ENCODE measurements at regions not wholly inside any gene's neighbourhood (a gene's known extent, or its start where the extent isn't known, plus 50 kb on each side); places are given as distances from the start of the nearest gene placed in this dataset.

GRCh38 chr15:95563634-95564033 is 766.9 kb upstream of the NR2F2 start:
- no peaks in the 10 kb centered on the region for H3K4me1 Mint-ChIP-seq (ENCODE audit: low read depth)
- H3K9me3 Mint-ChIP-seq: no peaks in the 10 kb centered on the region
- H3K27me3 Mint-ChIP-seq: peaks cover 33% of the 10 kb centered on the region
- H3K4me3 Mint-ChIP-seq: no peak overlapping the region
- H3K27ac Mint-ChIP-seq: no peak overlapping the region
- H3K36me3 Mint-ChIP-seq (ENCODE audit: low read depth): no peaks in the 10 kb centered on the region
- DNase-seq: no peak

GRCh38 chr15:95565016-95565600 is 765.4 kb upstream of the NR2F2 start:
- DNase-seq: no peak
- H3K4me3 Mint-ChIP-seq: no peak overlapping the region
- no peak overlapping the region for H3K27ac Mint-ChIP-seq

GRCh38 chr15:95565690-95566089 is 764.8 kb upstream of the NR2F2 start:
- Mint-ChIP-seq H3K27ac (no peak overlapping the region), H3K27me3 (peaks cover 23% of the 10 kb centered on the region), H3K36me3 (ENCODE audit: low read depth) (no peaks in the 10 kb centered on the region), H3K4me3 (no peak overlapping the region), H3K9me3 (no peaks in the 10 kb centered on the region), H3K4me1 (ENCODE audit: low read depth) (no peaks in the 10 kb centered on the region)
- no peak for DNase-seq

More at GRCh38 chr15:95565016-95565600, 765.4 kb upstream of the NR2F2 start:
- H3K4me1 Mint-ChIP-seq (ENCODE audit: low read depth): no peaks in the 10 kb centered on the region
- H3K36me3 Mint-ChIP-seq (ENCODE audit: low read depth): no peaks in the 10 kb centered on the region
- no peaks in the 10 kb centered on the region for H3K9me3 Mint-ChIP-seq
- H3K27me3 Mint-ChIP-seq: peaks cover 23% of the 10 kb centered on the region

GRCh38 chr15:95567686-95568085 is 762.8 kb upstream of the NR2F2 start:
- no peaks in the 10 kb centered on the region for H3K36me3 Mint-ChIP-seq (ENCODE audit: low read depth)
- H3K4me1 Mint-ChIP-seq (ENCODE audit: low read depth): no peaks in the 10 kb centered on the region
- H3K27me3 Mint-ChIP-seq: peaks cover 19% of the 10 kb centered on the region
- no peak overlapping the region for H3K4me3 Mint-ChIP-seq
- H3K27ac Mint-ChIP-seq: no peak overlapping the region
- H3K9me3 Mint-ChIP-seq: peaks cover 6% of the 10 kb centered on the region
- no peak for DNase-seq

GRCh38 chr15:95574053-95574452 is 756.4 kb upstream of the NR2F2 start:
- Mint-ChIP-seq H3K27ac (no peak overlapping the region), H3K36me3 (ENCODE audit: low read depth) (no peaks in the 10 kb centered on the region), H3K4me3 (no peak overlapping the region), H3K4me1 (ENCODE audit: low read depth) (no peaks in the 10 kb centered on the region), H3K9me3 (peaks cover 7% of the 10 kb centered on the region), H3K27me3 (peaks cover 14% of the 10 kb centered on the region)
- DNase-seq: no peak

- no peaks in the 10 kb centered on the region for H3K4me1 Mint-ChIP-seq (ENCODE audit: low read depth)
- H3K27me3 Mint-ChIP-seq: peaks cover 14% of the 10 kb centered on the region
- H3K9me3 Mint-ChIP-seq: no peaks in the 10 kb centered on the region
- H3K36me3 Mint-ChIP-seq (ENCODE audit: low read depth): no peaks in the 10 kb centered on the region
- no peak for DNase-seq
- no peak overlapping the region for H3K27ac Mint-ChIP-seq
- H3K4me3 Mint-ChIP-seq: no peak overlapping the region
Observed at GRCh38 chr15:95577927-95578326, 752.6 kb upstream of the NR2F2 start.

GRCh38 chr15:95580121-95580520 is 750.4 kb upstream of the NR2F2 start:
- Mint-ChIP-seq H3K4me1 (ENCODE audit: low read depth) (no peaks in the 10 kb centered on the region), H3K4me3 (no peak overlapping the region), H3K36me3 (ENCODE audit: low read depth) (no peaks in the 10 kb centered on the region), H3K9me3 (no peaks in the 10 kb centered on the region), H3K27me3 (peaks cover 9% of the 10 kb centered on the region), H3K27ac (no peak overlapping the region)
- no peak for DNase-seq

GRCh38 chr15:95581595-95581994 is 748.9 kb upstream of the NR2F2 start:
- DNase-seq: no peak
- no peak overlapping the region for H3K27ac Mint-ChIP-seq
- H3K4me1 Mint-ChIP-seq (ENCODE audit: low read depth): no peaks in the 10 kb centered on the region
- no peaks in the 10 kb centered on the region for H3K36me3 Mint-ChIP-seq (ENCODE audit: low read depth)
- H3K9me3 Mint-ChIP-seq: no peaks in the 10 kb centered on the region
- H3K27me3 Mint-ChIP-seq: peaks cover 5% of the 10 kb centered on the region
- H3K4me3 Mint-ChIP-seq: no peak overlapping the region

- Mint-ChIP-seq H3K27ac (no peak overlapping the region), H3K9me3 (no peaks in the 10 kb centered on the region), H3K36me3 (ENCODE audit: low read depth) (no peaks in the 10 kb centered on the region), H3K4me3 (no peak overlapping the region), H3K4me1 (ENCODE audit: low read depth) (no peaks in the 10 kb centered on the region), H3K27me3 (no peaks in the 10 kb centered on the region)
- DNase-seq: no peak
Observed at GRCh38 chr15:95584088-95584487, 746.4 kb upstream of the NR2F2 start.

- Mint-ChIP-seq H3K9me3 (no peaks in the 10 kb centered on the region), H3K27ac (no peak overlapping the region), H3K36me3 (ENCODE audit: low read depth) (no peaks in the 10 kb centered on the region), H3K4me3 (no peak overlapping the region), H3K4me1 (ENCODE audit: low read depth) (peaks cover 10% of the 10 kb centered on the region), H3K27me3 (peaks cover 4% of the 10 kb centered on the region)
- no peak for DNase-seq
Observed at GRCh38 chr15:95588056-95588455, 742.4 kb upstream of the NR2F2 start.

- Mint-ChIP-seq H3K27ac (no peak overlapping the region), H3K4me3 (no peak overlapping the region), H3K4me1 (ENCODE audit: low read depth) (peaks cover 10% of the 10 kb centered on the region), H3K36me3 (ENCODE audit: low read depth) (no peaks in the 10 kb centered on the region), H3K27me3 (peaks cover 7% of the 10 kb centered on the region), H3K9me3 (no peaks in the 10 kb centered on the region)
- no peak for DNase-seq
Observed at GRCh38 chr15:95590533-95591044, 739.9 kb upstream of the NR2F2 start.

GRCh38 chr15:95591270-95591669 is 739.2 kb upstream of the NR2F2 start:
- H3K36me3 Mint-ChIP-seq (ENCODE audit: low read depth): no peaks in the 10 kb centered on the region
- H3K27me3 Mint-ChIP-seq: peaks cover 11% of the 10 kb centered on the region
- H3K4me3 Mint-ChIP-seq: no peak overlapping the region
- peaks cover 10% of the 10 kb centered on the region for H3K4me1 Mint-ChIP-seq (ENCODE audit: low read depth)
- H3K27ac Mint-ChIP-seq: no peak overlapping the region
- DNase-seq: no peak
- no peaks in the 10 kb centered on the region for H3K9me3 Mint-ChIP-seq

- H3K4me3 Mint-ChIP-seq: no peak overlapping the region
- no peaks in the 10 kb centered on the region for H3K9me3 Mint-ChIP-seq
- H3K36me3 Mint-ChIP-seq (ENCODE audit: low read depth): no peaks in the 10 kb centered on the region
- H3K27me3 Mint-ChIP-seq: peaks cover 11% of the 10 kb centered on the region
- DNase-seq: no peak
- peaks cover 10% of the 10 kb centered on the region for H3K4me1 Mint-ChIP-seq (ENCODE audit: low read depth)
- no peak overlapping the region for H3K27ac Mint-ChIP-seq
Observed at GRCh38 chr15:95591886-95592285, 738.6 kb upstream of the NR2F2 start.

- Mint-ChIP-seq H3K4me1 (ENCODE audit: low read depth) (peaks cover 10% of the 10 kb centered on the region), H3K27me3 (peaks cover 11% of the 10 kb centered on the region), H3K27ac (no peak overlapping the region), H3K9me3 (no peaks in the 10 kb centered on the region), H3K36me3 (ENCODE audit: low read depth) (no peaks in the 10 kb centered on the region), H3K4me3 (no peak overlapping the region)
- DNase-seq: no peak
Observed at GRCh38 chr15:95594496-95594895, 736.0 kb upstream of the NR2F2 start.

- Mint-ChIP-seq H3K9me3 (no peaks in the 10 kb centered on the region), H3K36me3 (ENCODE audit: low read depth) (no peaks in the 10 kb centered on the region), H3K4me3 (no peak overlapping the region), H3K27ac (no peak overlapping the region), H3K27me3 (peaks cover 11% of the 10 kb centered on the region), H3K4me1 (ENCODE audit: low read depth) (peaks cover 8% of the 10 kb centered on the region)
- DNase-seq: no peak
Observed at GRCh38 chr15:95595759-95596158, 734.7 kb upstream of the NR2F2 start.

GRCh38 chr15:95596496-95596895 is 734.0 kb upstream of the NR2F2 start:
- peaks cover 4% of the 10 kb centered on the region for H3K4me1 Mint-ChIP-seq (ENCODE audit: low read depth)
- H3K9me3 Mint-ChIP-seq: no peaks in the 10 kb centered on the region
- H3K27ac Mint-ChIP-seq: no peak overlapping the region
- no peak overlapping the region for H3K4me3 Mint-ChIP-seq
- no peak for DNase-seq
- peaks cover 11% of the 10 kb centered on the region for H3K27me3 Mint-ChIP-seq
- no peaks in the 10 kb centered on the region for H3K36me3 Mint-ChIP-seq (ENCODE audit: low read depth)
